HG03108 (cell line): ENCODE measurements at regions not wholly inside any gene's neighbourhood (a gene's known extent, or its start where the extent isn't known, plus 50 kb on each side); places are given as distances from the start of the nearest gene placed in this dataset.

Experiments
- ATAC-seq: cut with Tn5 transposase; IDR thresholded peaks from one replicate; pipeline ENCODE4 v1.9.1; 2021; ENCODE audit warnings: moderate library complexity; ENCODE audit not compliant: unreplicated experiment

DNA sequence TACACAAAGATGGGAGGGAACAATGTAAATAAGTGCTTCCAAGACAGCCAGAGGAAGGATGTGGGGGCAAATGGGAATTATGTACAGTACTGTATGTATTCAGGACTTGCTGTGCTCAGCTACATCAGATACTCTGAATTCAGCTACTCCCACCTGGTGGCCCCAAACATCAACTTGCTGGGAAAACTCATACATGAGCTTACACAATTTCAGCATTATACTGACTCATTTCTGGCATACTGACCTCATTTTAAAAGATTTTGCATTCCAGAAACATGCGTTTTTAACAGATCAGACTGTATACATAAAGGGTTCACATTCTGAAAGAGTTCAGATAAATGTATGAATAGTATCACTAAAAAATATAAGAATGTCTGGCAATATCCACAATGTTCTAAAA is 59.7 kb downstream of the GPX5 start:
- ATAC-seq, result no peak

GRCh38 chr6:28586324-28586723 is 60.6 kb downstream of the GPX5 start:
- ATAC-seq, result no peak

- ATAC-seq, result peak; percentile 67
These were observed 61.5 kb downstream of the GPX5 start for GRCh38 chr6:28586962-28587745.

DNA sequence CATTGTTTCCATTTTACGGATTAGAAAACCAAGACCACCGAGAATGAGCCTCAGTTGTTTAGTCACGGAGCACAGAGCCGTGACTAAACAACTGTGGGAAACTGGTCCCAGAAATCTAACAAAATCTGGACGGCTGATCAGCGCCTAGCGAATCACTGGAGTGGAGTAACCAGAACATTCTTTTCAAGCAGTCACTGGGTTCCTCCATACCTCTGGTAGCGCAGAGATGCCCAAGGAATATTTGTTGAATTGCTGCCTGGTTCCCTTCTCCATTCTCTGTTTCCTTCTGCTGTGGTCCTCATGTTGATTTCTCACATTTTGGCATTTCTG is 62.0 kb downstream of the GPX5 start:
- no peak for ATAC-seq

- ATAC-seq, result no peak
These were observed 63.0 kb downstream of the GPX5 start for GRCh38 chr6:28588666-28589065.

GRCh38 chr6:28589234-28589956 is 63.7 kb downstream of the GPX5 start:
- ATAC-seq, result peak; percentile 75

DNA sequence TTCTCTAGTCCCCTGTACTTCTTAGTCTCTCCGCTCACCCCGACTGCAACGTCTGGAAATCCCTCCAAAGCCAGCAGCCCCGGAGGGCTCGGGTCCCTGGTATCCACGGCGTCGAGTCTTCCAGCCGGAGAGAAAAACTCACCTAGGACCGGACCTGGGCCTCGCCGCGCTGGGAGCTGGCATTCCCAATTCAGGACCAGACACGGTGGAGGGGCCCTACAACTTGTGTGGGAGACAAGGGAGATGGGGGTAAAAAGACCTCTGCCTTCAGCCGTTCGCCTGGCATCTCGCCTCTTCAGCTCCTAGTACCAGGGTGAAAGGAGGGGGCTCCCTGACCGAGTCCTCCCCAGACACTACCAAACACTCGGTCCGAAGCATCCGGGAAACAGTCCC is 64.3 kb downstream of the GPX5 start:
- ATAC-seq, result no peak

DNA sequence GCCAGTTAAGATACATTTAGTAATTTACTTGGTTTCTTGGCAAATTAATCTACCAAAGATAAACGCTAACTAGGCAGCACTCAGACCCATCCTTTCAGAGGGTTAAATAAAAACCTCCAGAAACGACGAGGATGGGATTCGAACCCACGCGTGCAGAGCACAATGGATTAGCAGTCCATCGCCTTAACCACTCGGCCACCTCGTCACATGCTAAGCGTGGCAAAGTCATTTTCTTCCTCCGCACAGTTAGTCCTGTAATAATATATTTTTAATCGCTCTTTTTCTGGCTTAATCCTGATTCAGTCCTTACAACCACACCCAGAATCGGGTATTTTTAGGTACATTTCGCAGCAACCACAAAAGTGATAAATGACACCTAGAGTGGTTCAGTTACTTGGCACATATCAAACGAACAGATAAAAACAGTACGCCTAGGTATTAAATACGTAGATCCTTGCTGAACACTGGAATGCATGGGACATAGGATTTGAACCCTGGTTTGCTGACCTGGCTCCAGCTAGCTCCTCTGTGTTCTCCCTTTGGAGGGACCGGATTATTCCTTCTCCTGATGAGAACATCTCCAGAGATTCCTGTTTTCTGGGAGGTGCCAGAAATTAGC is 71.6 kb downstream of the GPX5 start:
- no peak for ATAC-seq

- ATAC-seq, result no peak
These were observed 72.4 kb downstream of the GPX5 start for GRCh38 chr6:28597924-28598722.

DNA sequence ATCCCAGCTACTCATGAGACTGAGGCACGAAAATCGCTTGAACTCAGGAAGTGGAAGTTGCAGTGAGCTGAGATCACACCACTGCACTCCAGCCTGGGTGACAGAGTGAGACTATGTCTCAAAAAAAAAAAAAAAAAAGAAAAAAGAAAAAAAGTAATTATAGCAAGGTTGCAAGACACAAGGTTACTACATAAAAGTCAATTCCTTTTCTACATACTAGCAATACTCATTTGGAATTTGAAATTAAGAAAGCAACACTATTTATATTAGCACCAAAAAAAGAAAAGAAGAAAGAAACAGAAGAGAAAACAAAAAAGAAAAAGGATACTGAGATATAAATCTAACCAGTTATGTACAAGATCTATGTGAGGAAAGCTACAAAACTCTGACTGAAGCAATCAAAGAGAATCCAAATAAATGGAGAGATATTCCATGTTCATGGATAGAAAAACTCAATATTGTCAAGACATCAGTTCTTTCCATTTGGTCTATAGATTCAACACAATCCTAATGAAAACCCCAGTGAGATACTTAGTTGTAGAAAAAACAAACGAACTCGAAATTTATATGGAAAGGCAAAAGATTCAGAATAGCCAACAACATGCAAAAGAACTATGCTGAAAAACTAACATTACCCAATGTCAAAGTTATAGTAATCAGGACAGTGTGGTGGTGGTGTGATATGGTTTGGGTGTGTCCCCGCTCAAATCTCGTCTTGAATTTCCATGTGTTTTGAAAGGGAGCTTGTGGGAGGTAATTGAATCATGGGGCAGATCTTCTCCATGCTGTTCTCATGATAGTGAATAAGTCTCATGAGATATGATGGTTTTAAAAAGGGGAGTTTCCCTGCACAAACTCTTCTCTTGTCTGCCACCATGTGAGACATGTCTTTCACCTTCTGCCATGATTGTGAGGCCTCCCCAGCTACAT is 73.3 kb downstream of the GPX5 start:
- ATAC-seq, result no peak

GRCh38 chr6:28600245-28600644 is 74.6 kb downstream of the GPX5 start:
- no peak for ATAC-seq

GRCh38 chr6:28603891-28604290 is 78.2 kb downstream of the GPX5 start:
- ATAC-seq, result no peak

GRCh38 chr6:28606424-28607391 is 81.0 kb downstream of the GPX5 start:
- no peak for ATAC-seq

DNA sequence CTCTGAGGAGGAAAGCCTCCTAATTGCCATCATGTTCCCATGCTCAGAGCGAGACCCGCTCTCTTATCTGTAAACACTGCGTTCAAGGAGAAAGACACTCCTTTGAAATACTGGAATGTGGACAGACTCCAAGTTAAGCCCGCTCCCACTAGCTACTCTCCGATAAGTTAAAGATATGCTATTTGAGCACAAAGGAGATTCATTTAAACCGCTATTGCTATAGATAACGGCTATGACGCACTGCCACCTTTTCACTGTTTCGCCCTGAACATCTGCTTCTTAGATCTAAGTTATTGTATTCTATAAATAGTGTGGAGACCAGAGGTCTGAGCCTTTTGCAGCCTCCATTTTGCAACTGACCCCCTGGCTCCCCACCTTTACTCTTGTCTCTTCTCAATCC is 82.3 kb downstream of the GPX5 start:
- no peak for ATAC-seq

DNA sequence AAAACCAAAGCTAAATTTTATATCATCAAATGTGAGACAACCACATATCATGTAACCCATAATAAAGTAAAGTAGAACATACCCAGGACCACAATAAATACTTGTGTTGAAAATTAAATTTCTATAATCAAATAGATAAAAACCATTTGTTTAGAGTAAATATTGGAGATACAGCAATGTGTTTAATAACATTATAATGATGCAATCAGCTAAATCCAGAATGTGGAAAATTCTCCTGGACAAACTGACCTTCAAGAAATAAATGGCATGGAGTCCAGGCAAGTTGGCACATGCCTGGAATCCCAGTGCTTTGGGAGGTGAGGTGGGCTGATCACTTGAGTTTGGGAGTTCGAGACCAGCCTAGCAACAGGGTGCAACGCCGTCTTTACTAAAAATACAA is 84.0 kb downstream of the GPX5 start:
- ATAC-seq, result no peak

GRCh38 chr6:28615616-28615954 is 89.9 kb downstream of the GPX5 start:
- no peak for ATAC-seq

DNA sequence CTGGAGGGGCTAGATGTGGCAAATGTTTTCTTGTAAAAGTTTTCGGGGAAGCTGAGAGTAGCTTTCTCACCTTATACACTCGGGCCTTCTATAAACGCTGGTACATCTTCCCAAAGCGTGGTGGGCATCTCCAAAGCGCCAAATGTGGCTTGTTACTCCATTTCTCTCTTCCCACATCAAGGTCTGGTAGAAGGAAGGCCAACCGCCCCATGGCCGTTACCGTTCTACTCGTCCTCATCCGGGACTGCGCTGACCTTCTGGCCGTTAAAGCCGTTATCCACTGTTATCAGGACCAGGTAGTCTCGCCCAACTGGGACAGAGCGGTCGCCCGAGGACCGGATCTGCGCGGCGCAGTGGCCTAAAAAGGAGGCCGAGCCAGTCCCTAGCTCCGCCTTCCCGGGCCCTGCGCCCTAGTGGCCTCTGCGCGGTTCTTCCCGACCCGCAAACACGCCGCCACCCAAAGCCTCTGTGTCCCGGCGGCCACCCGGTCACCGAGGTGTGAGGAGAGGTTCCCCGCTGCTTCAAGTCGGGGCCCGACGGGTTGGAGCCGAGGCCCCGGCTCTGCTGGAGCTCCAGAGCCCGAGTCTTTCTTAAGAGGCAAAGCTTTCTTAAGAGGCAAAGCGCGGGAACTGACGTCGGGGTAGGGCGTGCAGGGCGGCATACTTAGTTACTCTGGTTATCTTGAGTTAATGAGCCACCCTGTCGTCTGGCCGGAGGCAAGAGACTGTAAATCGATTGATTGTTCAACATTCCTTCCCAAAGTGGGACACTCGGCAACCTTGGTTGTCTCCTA is 90.5 kb downstream of the GPX5 start:
- ATAC-seq, result no peak

DNA sequence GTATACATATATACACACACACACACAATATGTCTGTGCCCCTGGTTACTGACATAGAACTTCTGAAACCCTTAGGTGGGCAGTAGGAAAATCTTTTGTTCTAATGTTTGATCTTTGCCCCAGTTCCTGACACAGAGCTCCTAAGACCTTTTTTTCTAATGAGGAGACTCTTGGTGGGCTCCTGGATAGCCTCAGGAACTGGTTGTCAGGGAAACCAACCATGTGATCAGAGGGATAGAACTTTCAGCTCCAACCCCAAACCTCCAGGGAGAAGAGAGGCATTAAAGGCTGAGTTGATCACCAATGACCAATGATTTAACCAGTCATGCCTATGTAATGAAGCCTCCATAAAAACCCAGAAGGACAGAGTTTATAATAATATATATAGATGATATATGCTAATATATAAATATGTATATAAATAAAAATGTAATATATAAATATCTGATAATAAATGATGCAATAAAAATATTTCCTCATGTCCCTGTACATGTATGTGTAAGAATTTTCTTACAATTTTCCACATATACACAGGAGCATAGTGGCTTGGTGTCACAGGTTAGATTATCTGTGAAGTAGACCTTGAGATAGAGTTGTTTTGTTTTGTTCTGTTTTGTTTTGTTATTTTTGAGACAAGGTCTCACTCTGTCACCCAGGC is 93.3 kb downstream of the GPX5 start:
- ATAC-seq, result no peak
